ENCODE measurements at regions not wholly inside any gene's neighbourhood (a gene's known extent, or its start where the extent isn't known, plus 50 kb on each side); places are given as distances from the start of the nearest gene placed in this dataset.

GRCh38 chr10:44244745-44245600 is 139.9 kb downstream of the CXCL12 start:
- DNase-seq (ENCODE audit: low read depth in 1 of 2, low spot score in 1 of 2) = no peak

DNA sequence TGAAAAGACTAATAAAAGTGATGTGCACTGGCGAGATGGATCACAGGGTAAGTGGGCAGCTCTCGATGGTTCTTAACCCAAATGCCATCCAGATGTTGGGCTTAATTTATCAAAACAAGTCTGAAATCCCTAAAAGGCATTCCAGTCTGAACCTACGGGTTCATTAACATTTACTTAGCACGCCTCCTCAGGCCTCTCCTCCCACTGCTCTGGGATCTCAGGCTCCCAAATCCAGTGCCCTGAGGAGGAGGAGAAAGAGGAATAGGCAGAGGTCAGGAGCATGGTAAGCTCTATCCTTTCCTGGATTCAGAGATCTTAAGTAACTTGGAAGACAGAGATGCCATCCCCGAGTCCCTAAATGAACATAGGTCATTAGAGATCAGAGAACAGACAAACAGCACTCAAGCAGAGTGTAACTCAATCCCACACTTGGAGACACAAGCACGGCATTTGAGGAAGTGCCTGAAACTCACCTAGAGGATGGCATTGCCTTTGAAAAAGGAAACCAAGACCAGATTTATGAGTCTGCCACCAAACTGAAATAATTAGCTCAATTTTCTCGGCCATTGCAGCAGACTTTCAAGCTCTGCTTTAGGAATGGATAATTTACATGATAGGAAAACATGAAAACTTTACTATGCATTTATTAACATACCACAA is 140.9 kb downstream of the CXCL12 start:
- no peak for DNase-seq (ENCODE audit: low read depth in 1 of 2, low spot score in 1 of 2)

DNA sequence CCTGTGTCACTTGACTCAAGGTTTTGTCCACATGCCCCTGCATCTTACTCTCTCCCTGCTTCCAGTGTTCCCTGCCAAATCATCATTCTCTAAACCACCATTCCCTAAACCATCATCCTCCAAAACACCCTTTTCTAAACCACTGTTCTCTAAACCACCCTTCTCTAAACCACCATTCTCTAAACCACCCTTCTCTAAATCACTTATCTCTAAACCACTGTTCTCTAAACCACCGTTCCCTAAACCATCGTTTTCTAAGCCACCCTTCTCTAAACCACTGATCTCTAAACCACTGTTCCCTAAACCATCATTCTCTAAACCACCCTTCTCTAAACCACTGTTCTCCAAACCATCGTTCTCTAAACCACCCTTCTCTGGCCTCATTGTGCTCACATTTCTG is 142.1 kb downstream of the CXCL12 start:
- no peak for DNase-seq (ENCODE audit: low read depth in 1 of 2, low spot score in 1 of 2)

- no peak for DNase-seq (ENCODE audit: low read depth in 1 of 2, low spot score in 1 of 2)
Observed at GRCh38 chr10:44242091-44242490, 142.8 kb downstream of the CXCL12 start.

- no peak for DNase-seq (ENCODE audit: low read depth in 1 of 2, low spot score in 1 of 2)
Observed at GRCh38 chr10:44240584-44241205, 144.2 kb downstream of the CXCL12 start.

DNA sequence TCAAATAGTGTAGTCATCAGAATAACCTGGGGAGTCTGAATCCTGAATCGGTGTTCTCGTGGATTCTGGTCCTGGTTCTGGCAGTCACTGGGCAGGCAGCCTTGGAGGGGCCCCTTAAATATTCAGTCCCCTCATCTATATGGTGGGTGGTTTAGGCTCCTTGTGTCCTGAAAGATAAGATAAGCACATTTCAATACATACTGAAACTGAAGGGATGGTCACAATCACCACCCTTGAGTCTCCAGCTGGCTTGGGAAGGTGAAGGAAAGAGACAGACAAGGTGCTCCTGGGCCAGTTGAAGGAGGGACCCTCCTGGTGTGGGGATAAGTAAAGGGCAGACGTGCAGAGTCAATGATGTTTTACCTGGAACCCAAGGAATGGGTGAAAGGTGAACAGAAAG is 146.7 kb downstream of the CXCL12 start:
- DNase-seq (ENCODE audit: low read depth in 1 of 2, low spot score in 1 of 2) = no peak

- no peak for DNase-seq (ENCODE audit: low read depth in 1 of 2, low spot score in 1 of 2)
Observed at GRCh38 chr10:44237364-44238049, 147.4 kb downstream of the CXCL12 start.

GRCh38 chr10:44235363-44235762 is 149.5 kb downstream of the CXCL12 start:
- no peak for DNase-seq (ENCODE audit: low read depth in 1 of 2, low spot score in 1 of 2)

- DNase-seq (ENCODE audit: low read depth in 1 of 2, low spot score in 1 of 2) = no peak
Observed at GRCh38 chr10:44234483-44234875, 150.4 kb downstream of the CXCL12 start.

GRCh38 chr10:44233561-44234482 is 151.1 kb downstream of the CXCL12 start:
- no peak for DNase-seq (ENCODE audit: low read depth in 1 of 2, low spot score in 1 of 2)

DNA sequence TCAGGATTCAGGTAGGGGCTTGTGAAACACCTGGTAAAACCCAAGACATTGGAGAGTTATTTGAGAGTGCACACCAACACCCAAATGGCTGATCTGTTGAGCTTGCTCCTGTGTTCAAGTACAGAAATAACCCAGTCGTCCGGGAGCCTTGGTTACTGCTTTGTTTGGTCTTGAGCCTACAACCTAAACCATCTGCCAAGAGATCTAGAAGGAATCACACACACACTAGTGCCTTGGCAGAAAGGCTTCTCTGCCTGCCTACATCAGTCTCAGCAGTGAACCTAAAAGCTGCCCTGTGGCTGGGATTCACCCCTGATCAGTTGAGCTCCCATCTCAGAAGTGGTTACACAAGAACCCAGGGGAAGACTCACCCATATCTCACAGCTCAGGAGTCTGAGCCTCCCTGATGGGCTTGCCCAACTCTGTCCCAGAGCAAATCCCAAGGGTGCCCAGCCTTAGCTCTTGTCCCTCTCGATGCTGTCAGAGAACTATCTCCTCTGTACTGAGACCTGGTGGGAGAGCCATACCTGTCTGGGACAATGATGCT is 167.6 kb downstream of the CXCL12 start:
- DNase-seq (ENCODE audit: low read depth in 1 of 2, low spot score in 1 of 2) = no peak

- no peak for DNase-seq (ENCODE audit: low read depth in 1 of 2, low spot score in 1 of 2)
Observed at GRCh38 chr10:44216073-44216472, 168.8 kb downstream of the CXCL12 start.

GRCh38 chr10:44209811-44210210 is 175.1 kb downstream of the CXCL12 start:
- no peak for DNase-seq (ENCODE audit: low read depth in 1 of 2, low spot score in 1 of 2)

- no peak for DNase-seq (ENCODE audit: low read depth in 1 of 2, low spot score in 1 of 2)
Observed at GRCh38 chr10:44207160-44207559, 177.7 kb downstream of the CXCL12 start.

DNA sequence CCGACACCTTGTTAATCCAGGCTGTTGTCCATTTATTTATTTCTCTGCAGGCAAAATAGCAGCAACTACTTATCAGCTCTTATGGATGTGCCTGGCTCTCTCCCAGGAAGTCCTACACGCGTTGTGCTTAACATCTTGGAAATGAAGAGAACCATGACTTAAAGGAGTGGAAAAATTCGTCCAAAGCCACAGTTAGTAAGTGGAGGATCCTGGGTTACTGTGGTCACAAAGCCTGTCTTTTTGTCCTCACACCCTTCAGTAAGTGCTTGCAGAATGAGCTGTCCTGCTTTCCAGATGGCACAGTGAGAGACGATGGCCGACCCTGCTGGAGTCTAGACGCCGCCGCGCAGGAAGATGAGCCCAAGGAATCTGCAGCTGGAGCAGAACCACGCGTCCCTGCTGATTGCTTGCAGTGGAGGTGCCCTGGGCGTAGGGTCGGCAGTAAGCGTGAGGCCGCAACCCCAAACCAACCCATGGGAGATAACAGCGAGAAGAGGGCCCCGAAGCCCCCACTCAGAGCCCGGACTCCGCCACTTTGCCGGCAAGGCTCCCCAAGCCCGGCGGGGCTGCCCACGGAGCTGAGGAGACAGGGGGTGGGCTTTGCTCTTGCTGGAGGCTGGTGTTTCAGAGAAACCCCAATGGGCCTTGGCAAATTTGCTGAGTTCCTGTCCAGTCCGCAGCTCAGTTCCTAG is 178.6 kb downstream of the CXCL12 start:
- no peak for DNase-seq (ENCODE audit: low read depth in 1 of 2, low spot score in 1 of 2)

DNA sequence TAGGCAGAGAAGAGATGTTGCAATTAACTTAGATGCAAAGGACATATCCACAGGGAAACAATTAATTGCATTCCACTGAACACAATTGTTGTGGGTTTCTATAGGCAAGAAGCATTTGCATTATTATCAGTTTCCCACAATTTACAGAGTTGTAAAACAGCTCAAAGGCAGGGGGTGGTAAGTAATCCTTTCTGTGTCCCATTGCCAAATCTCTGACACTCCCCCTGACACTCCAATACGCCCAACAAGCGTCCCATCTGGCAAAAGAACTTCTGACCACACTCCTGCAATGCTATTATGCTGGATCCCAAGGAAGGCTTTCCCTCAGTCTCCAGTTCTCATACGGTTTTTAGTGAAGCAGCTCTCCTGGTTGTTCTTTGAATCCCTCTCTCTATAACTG is 179.8 kb downstream of the CXCL12 start:
- DNase-seq (ENCODE audit: low read depth in 1 of 2, low spot score in 1 of 2) = no peak

DNA sequence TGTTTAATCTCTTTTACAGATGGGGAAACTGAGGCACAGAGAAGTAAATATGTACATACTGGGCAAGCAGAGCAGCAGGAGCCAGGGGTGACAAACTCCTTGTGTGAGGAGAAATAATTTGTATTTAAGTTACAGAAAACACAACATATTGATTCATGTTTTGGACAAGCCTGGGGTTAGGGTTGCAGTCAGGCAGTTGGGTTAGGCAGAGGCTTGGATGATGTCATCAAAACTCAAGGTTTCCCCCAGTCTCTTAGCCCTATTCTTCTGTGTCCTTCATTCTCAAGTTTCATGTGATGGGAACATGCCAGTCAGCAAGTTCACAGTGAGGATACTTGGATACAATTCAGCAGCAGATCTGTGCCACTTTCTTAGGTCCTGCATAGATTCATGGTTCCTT is 181.4 kb downstream of the CXCL12 start:
- no peak for DNase-seq (ENCODE audit: low read depth in 1 of 2, low spot score in 1 of 2)

- no peak for DNase-seq (ENCODE audit: low read depth in 1 of 2, low spot score in 1 of 2)
Observed at GRCh38 chr10:44202952-44203351, 181.9 kb downstream of the CXCL12 start.

- DNase-seq (ENCODE audit: low read depth in 1 of 2, low spot score in 1 of 2) = no peak
Observed at GRCh38 chr10:44201656-44202055, 183.2 kb downstream of the CXCL12 start.

GRCh38 chr10:44201011-44201410 is 183.9 kb downstream of the CXCL12 start:
- DNase-seq (ENCODE audit: low read depth in 1 of 2, low spot score in 1 of 2) = no peak

All from stimulated activated CD4-positive, alpha-beta T cell treated with anti-CD3 and anti-CD28 coated beads, Interleukin-15, amount 100 ng/mL, for 1 hour (primary cell).